GM12872 (cell line): ENCODE measurements at regions not wholly inside any gene's neighbourhood (a gene's known extent, or its start where the extent isn't known, plus 50 kb on each side); places are given as distances from the start of the nearest gene placed in this dataset.

ENCODE experiments used
- TF ChIP-seq, protein P1 (sequence below): IDR thresholded peaks from 3 replicates; pipeline ENCODE4 v1.5.1; 2011; ENCODE audit warnings: low read depth, mild to moderate bottlenecking, low read length, moderate library complexity; ENCODE audit not compliant: insufficient read depth

DNA sequence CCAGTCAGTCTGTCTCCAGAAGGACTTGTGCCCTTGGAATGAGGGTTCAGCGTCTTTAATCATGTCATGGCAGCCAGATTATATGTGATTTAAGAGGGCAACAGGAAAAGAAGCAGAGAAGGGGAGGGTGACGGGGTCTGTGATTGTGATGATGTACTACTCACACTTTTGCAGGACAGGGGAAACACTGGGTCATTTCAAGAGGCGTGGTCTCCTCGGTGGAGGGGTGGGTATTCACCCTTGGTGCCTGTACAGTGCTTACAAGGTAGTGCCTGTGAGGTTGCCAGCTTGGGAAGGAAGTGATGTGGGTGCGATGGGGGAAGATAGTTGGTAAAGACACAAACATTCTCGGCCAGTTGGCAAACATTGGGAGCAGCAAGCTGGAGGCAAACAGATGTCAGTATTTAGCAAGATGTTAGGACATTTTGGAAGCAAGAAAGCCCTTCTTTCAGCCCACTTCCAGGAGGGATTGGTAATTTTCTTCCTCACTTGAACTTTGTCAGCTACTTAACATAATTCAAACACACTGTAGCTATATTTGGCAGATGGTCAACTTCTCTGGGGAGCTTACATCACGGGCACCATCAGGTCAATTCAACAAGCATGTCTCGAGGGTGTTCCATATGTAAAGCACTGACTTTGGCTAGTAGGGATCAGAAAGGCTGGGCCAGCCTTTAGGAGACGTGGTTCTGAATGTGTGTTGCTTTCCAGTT lies 71.4 kb upstream of the ROPN1 start:
- TF ChIP-seq, protein P1, sequence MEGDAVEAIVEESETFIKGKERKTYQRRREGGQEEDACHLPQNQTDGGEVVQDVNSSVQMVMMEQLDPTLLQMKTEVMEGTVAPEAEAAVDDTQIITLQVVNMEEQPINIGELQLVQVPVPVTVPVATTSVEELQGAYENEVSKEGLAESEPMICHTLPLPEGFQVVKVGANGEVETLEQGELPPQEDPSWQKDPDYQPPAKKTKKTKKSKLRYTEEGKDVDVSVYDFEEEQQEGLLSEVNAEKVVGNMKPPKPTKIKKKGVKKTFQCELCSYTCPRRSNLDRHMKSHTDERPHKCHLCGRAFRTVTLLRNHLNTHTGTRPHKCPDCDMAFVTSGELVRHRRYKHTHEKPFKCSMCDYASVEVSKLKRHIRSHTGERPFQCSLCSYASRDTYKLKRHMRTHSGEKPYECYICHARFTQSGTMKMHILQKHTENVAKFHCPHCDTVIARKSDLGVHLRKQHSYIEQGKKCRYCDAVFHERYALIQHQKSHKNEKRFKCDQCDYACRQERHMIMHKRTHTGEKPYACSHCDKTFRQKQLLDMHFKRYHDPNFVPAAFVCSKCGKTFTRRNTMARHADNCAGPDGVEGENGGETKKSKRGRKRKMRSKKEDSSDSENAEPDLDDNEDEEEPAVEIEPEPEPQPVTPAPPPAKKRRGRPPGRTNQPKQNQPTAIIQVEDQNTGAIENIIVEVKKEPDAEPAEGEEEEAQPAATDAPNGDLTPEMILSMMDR: no peak

- TF ChIP-seq, protein P1: no peak
Measured at GRCh38 chr3:124064050-124064449, 72.1 kb upstream of the ROPN1 start.

GRCh38 chr3:124075753-124076152 lies 83.8 kb upstream of the ROPN1 start:
- TF ChIP-seq, protein P1: no peak

DNA sequence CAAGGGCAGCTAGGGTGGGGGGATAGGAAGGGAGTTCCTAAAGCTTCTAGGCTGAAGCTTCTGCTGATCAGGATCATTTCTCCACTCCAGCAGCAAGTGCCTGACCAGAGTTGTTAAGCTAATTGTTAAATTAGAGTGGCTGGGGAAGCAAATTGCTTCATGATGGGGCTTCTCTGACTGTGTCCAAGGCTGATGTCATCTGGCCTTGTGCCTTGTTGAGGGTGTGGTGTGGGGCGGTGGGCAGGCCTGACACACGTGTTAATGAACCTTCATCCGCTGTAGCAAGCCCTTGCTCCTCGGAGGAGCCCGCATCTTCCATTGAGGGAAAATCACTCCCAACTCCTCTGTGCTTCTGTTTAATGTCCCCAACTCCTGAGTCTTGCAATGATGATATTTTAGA lies 84.3 kb upstream of the ROPN1 start:
- TF ChIP-seq, protein P1: no peak

DNA sequence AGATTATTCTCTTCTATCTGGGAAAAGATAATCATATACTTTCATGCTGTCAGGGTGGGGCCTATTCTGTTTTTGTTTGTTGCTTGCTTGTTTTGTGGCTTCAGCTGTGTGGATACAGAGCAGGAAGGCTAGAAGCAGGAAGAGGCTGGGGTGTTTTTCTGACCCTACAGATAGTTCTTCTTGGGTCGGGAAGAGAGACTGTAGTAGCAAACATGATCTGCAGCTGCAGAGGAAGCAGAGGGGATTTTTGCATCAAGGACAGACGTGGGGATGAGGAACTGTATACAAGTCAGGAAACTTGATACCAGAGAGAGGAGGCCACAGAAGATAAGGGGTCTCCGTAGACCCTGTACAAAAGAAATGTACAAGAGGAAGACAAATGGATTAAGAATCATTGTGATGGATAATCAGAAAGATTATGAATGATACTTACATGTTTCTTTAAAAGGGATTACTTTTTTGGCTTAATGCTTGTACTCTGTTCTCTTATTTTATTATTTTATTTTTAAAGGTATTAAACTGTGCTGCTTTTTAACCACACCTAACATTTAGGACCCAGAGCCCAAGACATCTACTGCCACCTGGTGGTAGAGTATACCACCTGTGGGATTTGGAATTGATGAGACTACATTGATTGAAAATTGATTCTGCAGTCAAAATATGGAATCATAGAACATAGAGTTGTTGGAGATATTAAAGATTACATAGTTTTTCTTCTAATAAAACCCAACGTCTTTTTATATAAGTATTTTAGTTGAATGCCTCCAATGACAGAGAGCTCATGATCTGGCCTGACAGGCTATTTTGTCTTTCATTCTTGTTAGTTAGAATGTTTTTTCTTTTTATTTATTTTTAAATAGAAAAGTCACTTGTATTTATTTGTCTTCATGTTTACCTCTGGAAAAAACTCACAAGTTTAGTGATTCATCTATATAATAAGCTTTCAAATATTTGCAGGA lies 87.3 kb upstream of the ROPN1 start:
- TF ChIP-seq, protein P1: peak; percentile 59; the same call in 2 of the 3 replicates

DNA sequence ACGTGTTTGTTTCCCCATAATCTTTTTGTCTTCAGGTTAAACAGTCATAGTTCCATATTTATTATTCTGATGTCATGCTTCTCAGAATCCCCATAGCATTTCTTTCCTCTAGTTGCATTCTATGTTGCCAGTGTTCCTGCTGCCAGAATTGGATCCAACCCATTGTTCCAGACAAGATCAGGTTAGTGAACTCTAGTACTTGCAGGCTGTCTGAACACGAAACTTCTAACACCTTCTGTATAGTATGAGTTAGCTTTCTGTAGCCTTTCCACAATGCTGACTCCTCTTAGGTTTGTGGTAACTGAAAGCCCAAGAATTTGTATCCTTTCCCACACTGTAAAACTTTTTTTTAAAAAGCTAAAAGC lies 88.0 kb upstream of the ROPN1 start:
- TF ChIP-seq, protein P1: no peak

GRCh38 chr3:124082343-124082742 lies 90.4 kb upstream of the ROPN1 start:
- TF ChIP-seq, protein P1: no peak
